Keratinocyte (primary cell): ENCODE measurements at regions not wholly inside any gene's neighbourhood (a gene's known extent, or its start where the extent isn't known, plus 50 kb on each side); places are given as distances from the start of the nearest gene placed in this dataset.

Experiments used
- CTCF ChIP-seq, 3 experiments: IDR thresholded peaks in 1 of 3; conservative IDR thresholded peaks in 1 of 3; optimal IDR thresholded peaks in 1 of 3; 2 replicates in 2 of 3; 3 replicates in 1 of 3; pipeline versions ENCODE3 to v1.5.1; 2011; ENCODE audit warnings: low read length in 3 of 3, mild to moderate bottlenecking in 3 of 3, moderate library complexity in 2 of 3, control low read depth in 1 of 3, inconsistent platforms in 1 of 3; ENCODE audit not compliant: insufficient read depth in 2 of 3; ENCODE audit errors: extremely low read depth in 1 of 3
- EZH2 ChIP-seq: IDR thresholded peaks from one replicate; pipeline ENCODE4 v1.6.1; 2012; ENCODE audit warnings: inconsistent platforms, mild to moderate bottlenecking, low read length, moderate library complexity

- no peak for TF ChIP-seq EZH2
- TF ChIP-seq CTCF (optimal IDR thresholded peaks at IDR 0.05 in 1 of 3, IDR thresholded peaks at IDR 0.05 in 1 of 3, conservative IDR thresholded peaks at IDR 0.05 in 1 of 3; ENCODE audit: extremely low read depth in 1 of 3, insufficient read depth in 2 of 3, low read length in 3 of 3), result no peak
Observed at GRCh38 chr10:111599943-111600342, 523.1 kb downstream of the ADRA2A start.
